ENCODE measurements at regions not wholly inside any gene's neighbourhood (a gene's known extent, or its start where the extent isn't known, plus 50 kb on each side); places are given as distances from the start of the nearest gene placed in this dataset.
"Not testable (repeated sequence)": the region's sequence is repeated elsewhere in the genome, so short reads cannot be mapped to it uniquely, and the experiment has no call there.

DNA sequence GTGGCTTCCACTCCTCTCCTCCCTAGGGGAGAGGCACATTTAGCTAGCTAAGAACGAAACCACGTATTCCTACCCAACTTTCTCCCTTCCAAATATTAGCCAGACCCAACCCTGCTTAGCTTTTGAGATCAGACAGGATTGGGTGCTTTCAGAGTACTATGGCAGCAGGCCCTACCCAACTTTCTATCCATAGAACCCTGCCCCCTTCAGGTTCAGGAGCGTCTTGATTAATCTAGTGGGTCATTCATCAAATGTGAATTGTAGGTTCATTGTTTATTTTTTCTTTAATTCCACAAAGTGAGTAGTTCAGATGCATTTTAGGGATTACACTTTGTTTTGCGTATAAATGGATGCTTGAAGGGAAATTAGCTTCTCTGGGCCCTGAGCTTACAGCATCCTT, 188.3 kb downstream of the MIB1 start:
- DNase-seq, result no peak

DNA sequence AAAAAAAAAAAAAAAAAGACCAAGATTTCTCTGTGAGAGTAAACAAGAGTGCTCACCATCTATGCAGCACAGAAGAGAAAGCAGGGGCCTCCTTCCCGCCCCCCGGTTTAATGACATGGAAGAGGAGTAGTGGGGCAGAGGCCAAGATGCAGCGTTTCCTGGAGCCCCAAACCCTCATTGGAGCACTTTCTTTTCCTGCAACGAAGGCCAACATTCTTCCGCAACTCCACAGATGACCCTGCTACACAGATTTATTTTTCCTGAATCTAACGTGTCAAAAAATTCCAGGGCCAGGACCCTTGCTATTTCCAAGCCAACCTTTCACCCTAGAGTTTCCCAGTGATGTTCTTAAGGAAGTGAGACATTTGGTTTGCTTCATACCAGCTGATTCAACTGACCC, 189.6 kb downstream of the MIB1 start:
- DNase-seq, result no peak

DNA sequence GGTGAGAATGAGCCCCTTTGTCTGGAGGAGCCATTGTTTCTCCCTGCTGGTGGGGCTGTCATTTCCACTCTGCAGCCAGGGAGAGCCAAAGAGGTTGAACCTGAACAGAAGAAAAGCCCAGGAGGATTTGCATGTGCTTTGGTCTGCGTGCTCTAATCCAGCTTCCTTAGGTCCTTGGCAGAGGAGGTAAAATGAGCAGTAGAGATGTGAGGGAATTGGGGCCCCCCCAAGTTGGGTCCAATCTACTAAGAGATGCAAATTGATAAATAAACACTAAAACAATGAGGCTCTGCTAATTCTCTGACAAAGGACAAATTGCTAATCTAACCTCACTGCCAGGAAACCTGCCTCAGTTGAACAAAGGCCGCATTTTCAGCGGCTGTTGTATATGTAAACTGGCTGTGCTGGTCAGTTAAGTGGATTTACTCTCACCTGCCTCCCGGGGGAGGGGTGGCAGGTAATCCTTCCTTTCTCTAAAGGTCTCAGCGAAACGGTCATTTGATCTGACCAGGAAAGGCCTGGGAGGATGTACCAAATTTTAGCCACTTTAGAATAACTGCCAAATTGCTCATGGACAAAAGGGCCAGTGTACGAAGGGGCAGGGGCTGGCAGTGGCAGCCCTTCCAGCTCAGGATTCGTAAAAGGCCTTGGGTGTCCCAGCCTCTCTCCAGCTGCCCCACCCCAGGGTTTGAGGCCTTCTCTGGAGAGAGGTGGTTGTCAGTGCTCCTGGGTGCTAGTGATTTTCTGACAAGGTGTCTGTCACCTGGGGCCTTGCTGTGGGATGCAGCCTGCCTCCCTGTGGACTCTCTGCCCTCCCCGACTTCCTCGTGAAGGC, 193.6 kb downstream of the MIB1 start:
- DNase-seq, result no peak

DNA sequence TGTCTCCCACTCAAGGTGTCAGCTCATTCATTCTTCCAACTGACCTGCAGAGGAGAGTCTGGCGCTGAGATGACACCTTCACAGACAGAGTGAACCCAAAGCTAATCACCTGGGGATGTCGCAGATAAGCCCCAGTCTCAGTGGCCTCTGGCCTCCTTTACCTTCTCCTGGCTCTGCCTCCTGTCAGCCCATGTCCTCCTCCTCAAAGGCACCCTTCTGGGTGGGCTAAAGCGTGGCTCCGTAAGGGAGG, 194.1 kb downstream of the MIB1 start:
- DNase-seq, result no peak

DNA sequence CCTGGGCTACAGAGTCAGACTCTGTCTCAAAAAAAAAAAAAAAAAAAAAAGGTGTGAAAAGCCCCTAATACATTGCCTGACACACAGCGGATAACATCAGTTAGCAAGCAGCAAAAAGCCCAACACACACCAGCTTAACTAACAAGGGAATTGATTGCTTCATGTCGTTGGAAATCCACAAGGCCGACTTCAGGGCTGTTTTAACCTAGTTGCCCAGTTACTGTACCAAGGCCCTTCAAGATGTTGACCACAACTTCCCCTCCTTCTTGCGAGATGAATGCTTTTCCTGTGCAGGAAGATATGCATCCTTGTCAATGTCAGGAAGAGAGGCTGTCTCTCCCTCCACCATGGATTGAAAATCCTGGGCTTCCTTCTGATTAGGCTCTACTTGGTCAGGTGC, 202.9 kb downstream of the MIB1 start:
- DNase-seq, result no peak

DNA sequence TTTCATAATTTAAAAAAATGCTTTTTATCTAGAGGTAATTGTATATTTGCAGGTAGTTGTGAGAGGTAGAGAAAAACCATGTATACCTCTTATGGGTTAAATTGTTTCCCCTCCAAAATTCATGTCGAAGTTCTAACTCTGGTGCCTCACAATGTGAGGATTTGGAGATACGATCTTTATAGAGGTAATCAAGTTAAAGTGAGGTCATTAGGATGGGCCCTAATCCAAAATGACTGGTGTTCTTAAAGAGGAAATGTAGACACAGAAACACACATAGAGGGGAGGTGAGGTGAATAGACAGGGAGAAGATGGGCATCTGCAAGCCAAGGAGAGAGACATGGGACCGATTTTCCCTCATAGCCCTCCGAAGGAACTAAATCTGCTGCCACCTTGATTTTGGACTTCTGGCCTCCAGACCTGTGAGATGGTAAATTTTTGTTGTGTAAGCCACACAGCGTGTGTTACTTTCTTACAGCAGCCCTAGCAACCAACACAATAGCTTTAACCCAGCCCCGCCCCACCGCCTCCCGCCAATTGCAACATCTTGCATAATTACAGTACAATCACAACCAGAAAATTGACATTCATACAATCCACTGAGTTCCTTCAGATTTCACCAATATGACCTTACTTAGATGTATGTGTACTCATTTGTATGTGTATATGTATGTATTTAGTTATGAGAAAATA, 208.9 kb downstream of the MIB1 start:
- DNase-seq, result no peak

DNA sequence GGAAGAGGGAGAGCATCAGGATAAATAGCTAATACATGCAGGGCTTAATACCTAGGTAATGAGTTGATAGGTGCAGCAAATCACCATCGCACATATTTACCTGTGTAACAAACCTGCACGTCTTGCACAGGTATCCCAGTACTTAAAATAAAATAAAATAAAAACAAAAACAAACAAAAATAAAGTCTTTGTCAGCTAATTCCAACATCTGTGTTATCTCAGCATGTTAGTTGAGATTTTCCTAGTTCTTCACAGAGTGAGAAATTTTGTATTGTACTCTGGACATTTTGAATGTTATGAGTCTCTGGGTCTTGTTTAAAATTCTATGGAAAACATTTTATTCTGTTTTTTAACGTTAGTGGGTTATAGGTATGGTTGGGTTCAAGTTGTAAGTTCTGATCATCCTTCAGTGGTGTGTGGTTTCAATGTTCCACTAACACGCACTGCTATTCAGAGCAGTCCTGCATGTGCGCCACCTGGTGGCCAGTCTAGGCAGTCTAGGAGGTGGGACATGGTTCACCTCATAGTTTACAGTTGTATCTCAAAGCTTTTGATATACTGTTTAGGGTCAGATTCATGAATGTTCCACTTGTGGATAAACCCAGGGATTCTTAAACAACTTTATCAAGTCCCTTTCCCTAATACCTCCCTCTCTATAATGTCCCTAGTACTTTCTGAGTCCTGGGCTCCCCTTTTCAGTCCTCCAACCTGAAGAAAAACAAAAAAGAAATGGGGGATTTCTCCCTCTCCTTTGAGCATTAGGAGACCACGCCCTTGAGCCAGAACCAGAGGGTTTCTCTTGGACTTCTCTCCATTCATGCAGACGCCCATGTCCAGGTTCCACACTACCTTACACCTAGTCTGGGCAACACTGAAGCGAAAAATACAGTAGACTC, 213.4 kb upstream of the GATA6 start:
- DNase-seq, result peak; percentile 73 to 78

DNA sequence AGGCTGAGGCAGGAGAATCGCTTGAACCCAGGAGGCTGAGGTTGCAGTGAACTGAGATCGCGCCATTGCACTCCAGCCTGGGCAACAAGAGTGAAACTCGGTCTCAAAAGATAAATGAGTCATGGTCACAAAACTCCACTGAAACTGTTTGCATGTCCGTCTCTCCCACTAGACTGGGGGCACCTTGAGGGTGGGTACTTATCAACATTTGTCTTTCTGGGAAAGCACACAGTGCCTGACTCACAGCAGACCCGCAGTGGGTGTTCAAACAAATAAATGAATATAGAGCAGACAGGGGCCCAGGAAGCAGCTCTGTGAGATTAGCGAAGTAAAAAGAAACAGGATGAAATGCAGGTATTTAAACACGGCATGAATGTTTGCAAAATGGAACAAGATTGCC, 211.1 kb upstream of the GATA6 start:
- DNase-seq, result no peak

DNA sequence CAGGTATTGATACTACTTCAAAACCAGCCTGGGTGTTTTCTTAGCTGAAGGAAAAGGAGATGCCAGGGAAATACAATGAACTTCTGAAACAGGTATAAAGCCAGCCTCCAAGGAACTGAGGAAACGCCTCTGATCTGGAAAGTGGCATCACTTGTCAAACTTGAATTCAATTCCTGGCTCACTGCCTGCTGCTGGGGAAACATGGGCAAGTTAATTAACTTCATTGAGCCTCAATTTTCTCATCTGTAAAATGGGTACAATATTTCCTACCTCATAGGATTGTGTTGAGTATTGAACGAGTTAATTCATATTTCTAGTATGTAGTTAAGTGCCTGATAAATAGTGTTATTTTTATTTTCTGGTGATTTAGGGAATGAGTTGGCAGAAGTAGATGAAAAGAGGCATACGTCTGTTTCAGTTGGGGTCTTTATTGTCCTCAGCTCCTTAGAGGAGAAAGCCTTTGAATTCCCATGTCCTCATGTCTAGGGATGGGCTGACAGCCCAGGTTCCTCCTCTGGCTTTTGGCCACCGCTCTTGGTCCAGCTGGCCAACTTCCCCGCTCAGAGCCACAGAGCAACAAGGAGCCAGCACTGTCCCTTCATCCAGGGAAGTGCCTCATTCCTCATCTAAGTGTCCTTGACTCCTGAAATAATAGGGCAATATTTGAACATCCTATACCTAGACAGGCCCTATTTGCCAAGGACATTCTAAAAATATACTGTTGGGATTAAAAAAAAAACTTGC, 210.5 kb upstream of the GATA6 start:
- no peak for DNase-seq

DNA sequence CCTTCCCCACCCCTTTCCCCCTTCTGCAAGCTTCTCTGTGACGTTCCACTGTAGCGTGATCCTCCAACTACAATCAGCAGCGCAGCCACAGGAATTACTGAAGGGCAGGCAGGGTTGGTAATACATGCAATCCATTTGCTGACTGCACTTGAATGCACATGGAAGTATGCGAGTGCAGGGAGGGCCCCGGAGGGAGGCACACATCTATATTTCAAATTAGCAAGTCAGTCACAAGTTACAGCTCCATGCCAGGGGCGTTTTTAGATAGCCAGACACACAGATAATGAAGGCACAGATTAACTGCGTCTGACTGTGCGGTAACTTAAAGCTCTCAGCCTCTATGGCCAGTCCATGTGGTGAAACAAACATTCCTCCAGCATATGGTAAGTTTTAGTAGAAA, 209.2 kb upstream of the GATA6 start:
- DNase-seq, result no peak

DNA sequence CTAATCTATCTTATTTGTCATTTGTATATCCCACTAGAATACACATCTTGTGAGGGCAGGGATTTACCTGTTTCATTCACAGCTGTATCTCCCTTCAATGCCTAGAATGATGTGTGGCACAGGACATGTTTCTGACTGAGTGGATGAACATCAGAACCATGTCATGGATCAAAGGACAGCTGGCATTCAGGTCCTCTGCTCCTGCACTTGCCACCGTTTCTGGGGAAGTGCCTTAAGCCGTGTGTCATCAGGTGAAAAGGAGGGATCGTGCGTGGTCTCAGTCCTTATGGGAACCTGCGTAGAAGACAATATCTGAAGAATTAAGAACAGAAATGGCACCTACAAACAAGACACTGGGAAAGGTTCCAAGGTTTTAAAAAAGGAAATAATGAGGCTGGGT, 206.1 kb upstream of the GATA6 start:
- no peak for DNase-seq

DNA sequence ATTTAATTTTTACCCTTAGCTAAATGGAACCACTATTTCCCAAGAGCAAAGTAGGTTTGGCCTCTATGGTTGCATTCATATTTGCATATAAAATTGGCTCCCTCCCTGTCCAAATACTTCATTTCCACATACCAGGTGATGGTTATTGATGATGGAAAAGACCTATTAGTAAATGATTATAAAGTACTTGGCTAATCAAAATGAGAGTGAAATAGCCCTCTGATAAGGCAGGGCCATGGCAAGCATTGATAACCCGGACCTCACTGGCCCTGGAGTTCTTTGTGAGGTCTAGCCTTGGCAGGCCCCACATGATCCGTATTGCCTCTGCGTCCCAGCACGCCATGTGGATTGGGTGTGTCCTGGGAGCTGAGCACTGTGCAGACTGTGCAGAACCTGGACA, 201.1 kb upstream of the GATA6 start:
- DNase-seq, result no peak

DNA sequence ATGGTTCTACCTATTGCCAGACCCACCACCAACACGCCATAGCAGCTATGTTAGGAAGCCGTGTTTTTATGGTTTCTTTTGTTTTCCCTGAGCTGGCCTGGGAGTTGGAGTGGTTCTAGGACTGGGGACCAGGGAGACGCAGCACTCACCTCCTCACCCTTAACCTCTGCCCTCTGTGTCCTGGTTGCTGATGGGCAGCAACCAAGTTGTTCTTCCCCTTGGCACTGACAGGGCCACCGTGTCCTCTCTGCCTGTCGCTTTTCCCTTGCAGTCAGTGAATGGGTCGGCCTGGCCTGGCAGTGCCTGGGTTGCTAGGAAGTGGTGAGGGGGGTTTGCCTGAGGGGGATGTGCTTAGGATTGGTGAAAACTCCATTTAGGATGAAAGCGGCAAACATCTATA, 197.1 kb upstream of the GATA6 start:
- no peak for DNase-seq

DNA sequence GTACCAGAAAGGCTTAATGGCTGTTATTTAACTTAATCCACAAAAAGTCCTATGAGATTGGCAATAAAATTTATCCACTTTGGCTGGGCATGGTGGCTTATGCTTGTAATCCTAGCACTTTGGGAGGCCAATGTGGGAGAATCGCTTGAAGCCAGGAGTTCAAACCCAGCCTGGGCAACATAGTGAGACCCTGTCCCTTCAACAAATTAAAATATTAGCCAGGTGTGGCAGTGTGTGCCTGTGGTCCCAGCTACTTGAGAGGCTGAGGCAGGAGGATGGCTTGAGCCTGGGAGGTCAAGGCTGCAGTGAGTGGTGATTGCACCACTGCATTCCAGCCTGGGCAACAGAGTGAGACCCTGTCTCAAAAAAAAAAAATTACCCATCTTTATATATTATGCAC, 193.4 kb upstream of the GATA6 start:
- DNase-seq, result not testable (repeated sequence)

DNA sequence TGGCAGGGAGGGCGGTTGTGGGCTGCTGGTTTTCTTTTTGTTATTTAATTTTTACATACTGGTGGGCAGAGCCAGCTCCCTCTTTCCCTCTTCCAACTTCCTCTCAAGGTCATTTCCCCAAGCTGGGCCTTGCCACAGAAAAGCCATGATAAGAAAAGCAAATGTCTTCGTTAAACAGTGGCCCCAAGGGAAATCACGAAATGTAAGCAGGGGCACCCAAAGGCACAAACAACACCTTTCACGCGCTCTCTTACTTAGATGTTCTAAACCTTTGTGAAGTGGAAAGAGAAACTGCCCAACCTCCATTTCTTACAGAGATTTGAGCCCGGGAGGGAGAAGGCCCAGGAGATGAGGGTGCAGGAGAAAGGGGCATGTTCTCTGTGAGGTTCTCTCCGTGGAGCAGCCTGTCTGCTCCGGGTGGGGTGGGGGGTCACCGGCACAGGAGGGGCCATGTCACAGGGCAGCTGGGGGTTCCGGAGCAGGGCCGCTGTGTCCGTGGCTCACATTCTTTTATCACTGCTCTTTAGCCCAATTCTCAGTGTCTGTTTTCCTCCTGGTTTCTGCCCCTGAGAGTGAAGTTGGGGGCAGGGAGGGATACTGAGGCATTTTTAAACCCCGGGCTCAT, 190.7 kb upstream of the GATA6 start:
- DNase-seq, result no peak

DNA sequence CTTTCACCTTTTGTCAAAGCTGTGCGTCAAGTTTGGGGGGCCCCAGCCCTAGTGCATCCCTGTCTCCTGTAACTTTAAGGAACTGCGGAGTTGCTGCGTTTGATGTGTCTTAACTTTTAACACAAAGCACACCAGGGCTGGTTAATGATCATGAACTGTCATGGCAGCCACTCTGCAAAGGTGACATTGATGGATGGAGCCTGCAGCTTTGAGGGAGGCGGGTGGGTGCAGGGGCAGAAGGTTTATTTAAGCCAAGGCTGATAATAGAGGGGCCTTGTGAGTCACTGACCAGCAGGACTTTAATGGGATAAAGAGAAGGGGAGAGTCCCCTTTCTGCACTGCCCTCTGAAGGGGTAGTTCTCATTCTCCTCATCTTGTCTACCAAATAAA, 190.2 kb upstream of the GATA6 start:
- DNase-seq, result no peak

DNA sequence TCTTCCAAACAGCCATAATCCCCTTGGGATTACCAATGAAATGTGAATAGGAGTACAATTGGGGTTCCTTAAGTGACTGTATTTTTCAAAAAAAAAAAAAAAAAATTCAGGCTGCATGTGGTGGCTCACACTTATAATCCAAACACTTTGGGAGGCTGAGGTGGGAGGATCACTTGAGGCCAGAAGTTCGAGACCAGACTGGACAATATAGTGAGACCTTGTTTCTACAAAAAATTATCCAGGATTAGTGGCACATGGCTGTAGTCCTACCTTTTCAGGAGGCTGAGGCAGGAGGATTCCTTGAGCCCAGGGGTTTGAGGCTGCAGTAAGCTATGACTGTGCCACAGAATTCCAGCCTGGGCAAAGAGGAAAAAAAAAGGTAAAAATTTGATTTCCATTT, 189.6 kb upstream of the GATA6 start:
- DNase-seq, result no peak

DNA sequence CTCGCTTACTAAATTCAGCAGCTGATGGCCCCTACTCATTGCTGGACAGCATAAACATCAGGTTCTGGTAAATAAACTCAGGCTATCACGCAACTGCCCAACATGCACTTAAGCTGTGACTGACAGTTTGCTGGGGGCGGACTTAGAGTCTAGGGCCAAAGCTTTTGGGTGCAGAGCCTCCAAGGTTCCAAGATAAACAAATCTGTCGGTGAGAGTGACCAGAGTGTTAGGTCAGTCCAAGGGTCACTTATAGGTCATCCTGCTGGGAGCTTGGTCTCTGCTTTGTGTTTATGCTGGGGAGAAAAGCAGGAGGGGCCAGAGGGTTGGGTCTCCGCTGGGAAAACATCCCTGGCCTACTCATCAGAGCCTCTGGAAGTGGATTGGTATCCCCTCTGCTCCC, 188.6 kb upstream of the GATA6 start:
- DNase-seq, result no peak

DNA sequence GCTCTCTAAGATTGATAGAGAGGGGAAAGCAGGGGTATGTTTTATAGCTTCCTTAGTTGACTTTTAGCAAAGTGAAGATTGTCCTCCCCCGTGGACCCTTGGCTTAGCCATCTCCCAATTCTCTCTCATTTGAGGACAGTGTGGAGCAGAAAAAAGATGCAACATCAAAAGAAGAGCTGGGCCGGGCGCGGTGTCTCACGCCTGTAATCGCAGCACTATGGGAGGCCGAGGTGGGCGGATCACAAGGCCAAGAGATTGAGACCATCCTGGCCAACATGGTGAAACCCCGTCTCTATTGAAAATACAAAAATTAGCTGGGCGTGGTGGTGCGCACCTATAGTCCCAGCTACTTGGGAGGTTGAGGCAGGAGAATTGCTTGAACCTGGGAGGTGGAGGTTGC, 187.9 kb upstream of the GATA6 start:
- not testable (repeated sequence) for DNase-seq

DNA sequence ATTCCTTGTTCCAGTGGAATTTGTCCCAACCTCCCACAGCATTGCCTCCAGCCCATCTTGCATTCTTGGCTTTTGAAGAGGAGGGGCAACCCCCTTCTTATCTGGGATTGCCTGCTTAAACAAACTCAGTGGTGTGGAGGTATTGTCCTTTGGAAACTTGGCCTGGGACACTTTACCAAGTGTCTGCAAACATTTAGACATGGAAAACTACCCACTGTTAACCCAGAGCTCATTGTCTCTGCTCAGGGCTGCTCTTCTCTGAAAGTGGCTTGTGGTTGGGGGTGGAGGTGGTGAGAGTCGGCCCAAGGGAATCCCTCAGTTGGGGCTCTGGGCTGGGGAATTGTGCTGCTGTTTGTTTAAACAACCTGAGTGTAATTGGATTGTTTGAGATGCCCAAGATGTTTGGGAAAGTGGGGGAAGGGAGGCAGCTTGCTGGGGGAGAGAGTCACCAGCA, 178.3 kb upstream of the GATA6 start:
- DNase-seq, result no peak

DNA sequence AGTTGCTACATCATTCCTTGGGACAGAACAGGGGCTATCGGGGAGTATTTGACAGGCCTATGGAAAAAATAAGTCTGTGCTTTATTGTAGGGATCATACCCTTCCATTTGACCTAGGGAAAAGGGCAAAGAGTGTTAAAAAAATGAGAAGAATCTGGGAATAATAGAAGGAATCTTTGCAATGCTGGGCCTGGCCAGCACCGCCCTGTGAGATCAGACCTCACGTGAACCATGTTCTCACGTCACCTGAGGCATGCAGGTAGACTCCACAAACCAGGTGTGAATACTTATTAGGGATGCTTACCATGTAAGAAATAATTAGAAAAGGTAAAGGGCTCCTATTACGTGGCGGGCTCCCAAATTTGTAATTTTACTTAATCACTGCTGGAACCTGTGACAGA, 177.5 kb upstream of the GATA6 start:
- DNase-seq, result no peak

DNA sequence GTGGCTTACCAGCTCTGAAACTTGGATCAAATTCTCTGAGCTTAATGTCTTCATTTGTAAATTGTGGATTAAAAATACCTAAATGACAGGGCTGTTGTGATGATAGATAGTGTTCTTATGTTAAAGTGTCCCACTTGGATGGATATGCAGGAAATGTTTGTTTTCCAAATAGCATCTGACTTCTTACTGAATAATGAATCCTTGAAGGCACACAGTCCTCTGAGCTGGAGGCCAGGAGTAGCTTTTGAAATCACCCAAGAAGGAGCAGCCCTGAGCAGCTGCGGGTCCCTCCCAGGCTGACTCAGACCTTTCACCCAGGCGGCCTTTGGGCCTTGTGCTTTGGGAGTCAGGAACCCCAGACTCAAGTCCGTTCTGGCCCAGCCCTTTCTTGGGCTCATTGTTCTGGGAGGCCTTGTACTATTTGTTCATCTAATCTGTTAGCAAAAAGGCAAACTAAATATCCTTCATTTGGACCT, 173.0 kb upstream of the GATA6 start:
- DNase-seq, result no peak

All from activated CD4-positive, alpha-beta T cell treated with anti-CD3 and anti-CD28 coated beads, Interleukin-2, amount 50 U/mL, for 4 hours (primary cell).